ENCODE measurements at regions not wholly inside any gene's neighbourhood (a gene's known extent, or its start where the extent isn't known, plus 50 kb on each side); places are given as distances from the start of the nearest gene placed in this dataset.

DNA sequence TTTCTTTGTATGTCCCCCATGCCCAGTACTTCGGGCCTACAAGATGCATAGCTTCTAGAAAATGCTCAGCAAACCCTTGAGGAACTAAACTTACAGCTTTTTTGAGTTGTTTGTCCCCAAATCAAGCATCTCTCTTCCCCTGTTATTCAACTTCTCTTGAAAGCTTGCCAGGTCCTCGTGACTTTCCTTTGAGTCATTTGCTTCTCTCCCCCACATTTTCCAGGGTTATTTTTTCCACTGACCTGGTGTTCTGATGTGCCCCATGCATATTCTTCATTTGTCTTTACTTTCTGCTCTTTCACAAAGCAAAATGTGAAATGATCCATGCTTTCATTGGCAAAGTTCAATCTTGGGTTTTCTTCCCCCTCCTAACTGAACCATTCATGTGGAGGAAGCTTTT, 204.8 kb downstream of the TFAP2A start:
- no peak overlapping the region for H3K4me3 ChIP-seq (ENCODE audit: low read length in 2 of 2)
- Mint-ChIP-seq H3K4me1 (no peaks in the 10 kb centered on the region), H3K27ac (peak overlapping the region in 1 of 7 donors; percentile 19), H3K36me3 (no peaks in the 10 kb centered on the region), H3K27me3 (no peaks in the 10 kb centered on the region), H3K4me3 (no peak overlapping the region), H3K9me3 (peaks cover 0 to 11% (median 2%) of the 10 kb centered on the region in 8 donors)
- no peaks in the 10 kb centered on the region for H3K9me3 ChIP-seq (ENCODE audit: control insufficient read depth in 1 of 2, low read length in 2 of 2)
- H3K27ac ChIP-seq (ENCODE audit: low read depth, low read length) = no peak overlapping the region
- H3K27me3 ChIP-seq (ENCODE audit: insufficient read depth, low read length) = no peaks in the 10 kb centered on the region
- CTCF ChIA-PET (ENCODE audit: partially characterized antibody) = no interaction called here
- POLR2A ChIA-PET (ENCODE audit: partially characterized antibody) = no interaction called here
- H3K36me3 ChIP-seq (ENCODE audit: insufficient read depth, low read length) = no peaks in the 10 kb centered on the region
- no peak for DNase-seq
- intact Hi-C loops (cut with micrococcal nuclease) = no loop called here
- H3K4me1 ChIP-seq (ENCODE audit: insufficient read depth, low read length) = no peaks in the 10 kb centered on the region

DNA sequence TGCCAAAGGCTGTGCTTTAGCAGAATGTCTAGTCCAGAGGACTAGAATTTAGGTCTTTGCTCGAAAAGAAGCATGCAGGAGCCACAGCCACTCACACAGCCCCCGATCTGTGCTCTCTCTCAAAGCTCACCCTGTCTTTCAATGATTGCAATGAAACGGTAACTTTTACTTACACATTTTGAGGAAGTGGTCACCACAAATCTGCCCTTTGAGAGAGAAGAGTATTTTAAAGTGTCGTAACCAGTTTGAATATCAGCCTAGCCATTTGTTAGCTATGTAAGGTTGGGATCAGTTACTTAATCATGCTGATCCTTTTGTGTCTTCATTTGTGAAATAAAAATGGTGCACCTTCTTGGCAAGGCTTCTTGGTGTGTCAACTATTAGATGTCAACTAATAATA, 209.0 kb downstream of the TFAP2A start:
- Mint-ChIP-seq H3K36me3 (no peaks in the 10 kb centered on the region), H3K4me1 (no peaks in the 10 kb centered on the region), H3K27ac (no peak overlapping the region), H3K4me3 (no peak overlapping the region), H3K9me3 (peaks cover 0 to 6% (median 2%) of the 10 kb centered on the region in 8 donors), H3K27me3 (no peaks in the 10 kb centered on the region)
- Histone ChIP-seq H3K9me3 (ENCODE audit: control insufficient read depth in 1 of 2, low read length in 2 of 2) (no peaks in the 10 kb centered on the region), H3K36me3 (ENCODE audit: insufficient read depth, low read length) (no peaks in the 10 kb centered on the region), H3K27me3 (ENCODE audit: insufficient read depth, low read length) (no peaks in the 10 kb centered on the region), H3K4me3 (ENCODE audit: low read length in 2 of 2) (no peak overlapping the region), H3K4me1 (ENCODE audit: insufficient read depth, low read length) (no peaks in the 10 kb centered on the region), H3K27ac (ENCODE audit: low read depth, low read length) (no peak overlapping the region)
- intact Hi-C loops (cut with micrococcal nuclease) = no loop called here
- ChIA-PET POLR2A (ENCODE audit: partially characterized antibody) (no interaction called here), CTCF (ENCODE audit: partially characterized antibody) (no interaction called here)
- DNase-seq = no peak

DNA sequence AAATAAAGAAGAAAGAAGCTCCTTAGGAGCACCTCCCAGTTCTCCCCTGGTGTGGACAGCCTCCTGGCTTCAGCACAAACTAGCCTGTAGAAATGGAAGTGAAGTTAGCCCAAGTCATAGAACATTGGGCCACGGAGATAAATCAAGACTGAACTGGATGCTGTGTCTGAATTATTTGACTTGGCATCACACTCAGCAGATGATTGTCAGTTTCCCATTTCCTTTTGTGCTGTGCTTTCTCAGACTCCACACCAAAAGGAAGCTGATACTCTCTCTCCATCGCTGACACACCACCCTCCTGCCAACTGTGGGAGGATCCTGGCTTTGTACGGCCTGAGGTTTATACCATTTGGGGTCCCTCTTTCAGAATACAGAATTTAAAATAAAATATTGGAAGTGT, 209.8 kb downstream of the TFAP2A start:
- POLR2A ChIA-PET (ENCODE audit: partially characterized antibody) = no interaction called here
- Histone ChIP-seq H3K27me3 (ENCODE audit: insufficient read depth, low read length) (no peaks in the 10 kb centered on the region), H3K9me3 (ENCODE audit: control insufficient read depth in 1 of 2, low read length in 2 of 2) (no peaks in the 10 kb centered on the region), H3K27ac (ENCODE audit: low read depth, low read length) (no peak overlapping the region), H3K4me1 (ENCODE audit: insufficient read depth, low read length) (no peaks in the 10 kb centered on the region), H3K36me3 (ENCODE audit: insufficient read depth, low read length) (no peaks in the 10 kb centered on the region), H3K4me3 (ENCODE audit: low read length in 2 of 2) (no peak overlapping the region)
- H3K4me1 Mint-ChIP-seq = no peaks in the 10 kb centered on the region
- H3K36me3 Mint-ChIP-seq = no peaks in the 10 kb centered on the region
- intact Hi-C loops (cut with micrococcal nuclease) = no loop called here
- H3K27me3 Mint-ChIP-seq = no peaks in the 10 kb centered on the region
- CTCF ChIA-PET (ENCODE audit: partially characterized antibody) = no interaction called here
- H3K27ac Mint-ChIP-seq = no peak overlapping the region
- H3K9me3 Mint-ChIP-seq = peaks cover 0 to 11% (median 3%) of the 10 kb centered on the region in 8 donors
- no peak for DNase-seq
- H3K4me3 Mint-ChIP-seq = no peak overlapping the region

GRCh38 chr6:10203651-10204050, 211.2 kb downstream of the TFAP2A start:
- Histone ChIP-seq H3K4me3 (ENCODE audit: low read length in 2 of 2) (no peak overlapping the region), H3K27ac (ENCODE audit: low read depth, low read length) (no peak overlapping the region), H3K36me3 (ENCODE audit: insufficient read depth, low read length) (no peaks in the 10 kb centered on the region), H3K27me3 (ENCODE audit: insufficient read depth, low read length) (no peaks in the 10 kb centered on the region), H3K9me3 (ENCODE audit: control insufficient read depth in 1 of 2, low read length in 2 of 2) (no peaks in the 10 kb centered on the region), H3K4me1 (ENCODE audit: insufficient read depth, low read length) (no peaks in the 10 kb centered on the region)
- no peak overlapping the region for H3K27ac Mint-ChIP-seq
- no peaks in the 10 kb centered on the region for H3K36me3 Mint-ChIP-seq
- ChIA-PET CTCF (ENCODE audit: partially characterized antibody) (no interaction called here), POLR2A (ENCODE audit: partially characterized antibody) (no interaction called here)
- no peaks in the 10 kb centered on the region for H3K27me3 Mint-ChIP-seq
- DNase-seq = no peak
- peaks cover 0 to 7% (median 3%) of the 10 kb centered on the region in 8 donors for H3K9me3 Mint-ChIP-seq
- H3K4me3 Mint-ChIP-seq = no peak overlapping the region
- H3K4me1 Mint-ChIP-seq = no peaks in the 10 kb centered on the region
- intact Hi-C loops (cut with micrococcal nuclease) = no loop called here

DNA sequence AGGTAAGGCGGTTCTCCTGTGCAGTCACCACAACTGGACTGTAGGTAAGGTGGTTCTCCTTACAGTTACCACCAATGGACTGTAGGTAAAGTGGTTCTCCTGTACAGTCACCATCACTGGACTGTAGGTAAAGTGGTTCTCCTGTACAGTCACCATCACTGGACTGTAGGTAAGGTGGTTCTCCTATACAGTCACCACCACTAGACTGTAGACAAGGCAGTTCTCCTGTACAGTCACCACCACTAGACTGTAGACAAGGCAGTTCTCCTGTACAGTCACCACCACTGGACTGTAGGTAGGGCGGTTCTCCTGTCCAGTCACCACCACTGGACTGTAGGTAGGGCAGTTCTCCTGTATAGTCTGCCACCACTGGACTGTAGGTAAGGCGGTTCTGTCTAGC, 212.3 kb downstream of the TFAP2A start:
- H3K27ac ChIP-seq (ENCODE audit: low read depth, low read length) = no peak overlapping the region
- POLR2A ChIA-PET (ENCODE audit: partially characterized antibody) = no interaction called here

DNA sequence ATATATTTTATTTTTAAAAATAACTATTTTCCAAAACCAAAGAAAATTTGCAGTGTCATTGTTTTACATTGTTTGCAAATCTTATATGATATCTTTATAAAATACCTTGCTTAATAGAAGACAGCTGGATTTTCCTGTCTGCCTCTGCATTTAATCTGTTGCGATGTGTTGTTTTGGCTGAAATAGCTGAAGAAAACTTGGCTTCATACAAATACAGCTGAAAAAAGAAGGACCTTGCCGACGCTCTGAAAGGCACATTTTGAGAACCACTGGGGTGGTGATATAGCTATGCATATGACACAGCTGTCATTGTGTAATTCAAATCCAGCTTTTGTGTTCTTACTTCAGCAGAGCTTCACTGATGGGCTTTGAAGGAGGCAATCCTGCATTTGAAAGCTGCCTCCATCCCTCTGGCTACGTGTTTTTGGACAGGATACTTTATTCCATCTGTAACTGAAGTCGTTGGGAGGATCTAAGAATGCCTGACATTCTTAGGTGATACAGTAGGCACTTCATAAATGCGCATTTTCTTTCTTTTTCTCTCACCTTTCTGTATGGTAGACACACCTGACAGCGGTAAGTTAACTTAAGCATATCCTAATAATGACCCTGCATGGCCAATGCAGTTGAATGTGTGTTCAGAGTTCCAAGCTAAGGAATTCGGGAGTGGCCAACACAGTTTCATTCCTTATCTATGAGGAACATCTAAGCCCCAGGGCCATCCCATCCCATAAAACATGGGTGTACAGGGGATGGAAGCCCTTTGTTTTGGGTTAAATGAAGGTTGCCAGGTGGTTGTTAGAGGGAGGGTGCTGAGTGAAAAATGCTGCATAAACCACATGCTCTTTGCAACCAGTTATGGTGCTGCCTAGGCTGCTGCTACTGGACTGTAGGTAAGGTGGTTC, 213.0 kb downstream of the TFAP2A start:
- no peaks in the 10 kb centered on the region for H3K4me1 Mint-ChIP-seq
- H3K36me3 Mint-ChIP-seq = no peaks in the 10 kb centered on the region
- H3K4me3 Mint-ChIP-seq = no peak overlapping the region
- H3K4me3 ChIP-seq (ENCODE audit: low read length in 2 of 2) = no peak overlapping the region
- H3K27me3 ChIP-seq (ENCODE audit: insufficient read depth, low read length) = no peaks in the 10 kb centered on the region
- CTCF ChIA-PET (ENCODE audit: partially characterized antibody) = no interaction called here
- intact Hi-C loops (cut with micrococcal nuclease) = no loop called here
- H3K9me3 Mint-ChIP-seq = peaks cover 0 to 13% (median 5%) of the 10 kb centered on the region in 8 donors
- H3K9me3 ChIP-seq (ENCODE audit: control insufficient read depth in 1 of 2, low read length in 2 of 2) = no peaks in the 10 kb centered on the region
- POLR2A ChIA-PET (ENCODE audit: partially characterized antibody) = no interaction called here
- no peaks in the 10 kb centered on the region for H3K4me1 ChIP-seq (ENCODE audit: insufficient read depth, low read length)
- no peak overlapping the region for H3K27ac ChIP-seq (ENCODE audit: low read depth, low read length)
- H3K36me3 ChIP-seq (ENCODE audit: insufficient read depth, low read length) = no peaks in the 10 kb centered on the region
- no peak for DNase-seq
- H3K27ac Mint-ChIP-seq = no peak overlapping the region
- H3K27me3 Mint-ChIP-seq = no peaks in the 10 kb centered on the region

More for the DNA sequence above, 212.3 kb downstream of the TFAP2A start:
- Mint-ChIP-seq H3K27ac (no peak overlapping the region), H3K4me1 (no peaks in the 10 kb centered on the region), H3K36me3 (no peaks in the 10 kb centered on the region), H3K27me3 (no peaks in the 10 kb centered on the region), H3K4me3 (no peak overlapping the region), H3K9me3 (peaks cover 0 to 11% (median 4%) of the 10 kb centered on the region in 8 donors)
- no peaks in the 10 kb centered on the region for H3K36me3 ChIP-seq (ENCODE audit: insufficient read depth, low read length)
- CTCF ChIA-PET (ENCODE audit: partially characterized antibody) = no interaction called here
- no peak for DNase-seq
- no peak overlapping the region for H3K4me3 ChIP-seq (ENCODE audit: low read length in 2 of 2)
- intact Hi-C loops (cut with micrococcal nuclease) = no loop called here
- no peaks in the 10 kb centered on the region for H3K27me3 ChIP-seq (ENCODE audit: insufficient read depth, low read length)
- H3K4me1 ChIP-seq (ENCODE audit: insufficient read depth, low read length) = no peaks in the 10 kb centered on the region
- no peaks in the 10 kb centered on the region for H3K9me3 ChIP-seq (ENCODE audit: control insufficient read depth in 1 of 2, low read length in 2 of 2)

DNA sequence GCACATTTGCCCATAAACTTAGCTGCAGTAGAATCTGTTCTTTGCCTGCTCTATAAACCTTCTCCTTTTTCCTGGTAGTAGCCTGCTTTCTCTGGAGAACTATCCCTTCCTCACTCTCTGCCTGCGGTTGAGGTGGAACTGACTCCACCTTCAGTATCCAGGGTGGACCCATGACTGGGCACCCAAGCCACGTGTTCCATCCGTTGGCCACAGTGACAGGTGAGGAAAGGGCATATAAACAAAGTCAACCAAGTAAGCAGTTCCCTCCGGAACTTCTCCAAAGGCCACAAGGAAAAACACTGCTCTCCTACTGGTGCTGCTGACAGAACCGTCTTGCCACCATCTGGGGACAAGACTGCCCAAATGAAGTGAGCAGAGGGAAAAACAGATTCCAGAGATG, 218.8 kb downstream of the TFAP2A start:
- Mint-ChIP-seq H3K4me1 (no peaks in the 10 kb centered on the region), H3K27ac (no peak overlapping the region), H3K27me3 (peaks cover 0 to 3% of the 10 kb centered on the region in 2 donors), H3K4me3 (no peak overlapping the region), H3K9me3 (peaks cover 0 to 13% (median 6%) of the 10 kb centered on the region in 8 donors), H3K36me3 (no peaks in the 10 kb centered on the region)
- DNase-seq = no peak
- intact Hi-C loops (cut with micrococcal nuclease) = no loop called here
- CTCF ChIA-PET (ENCODE audit: partially characterized antibody) = no interaction called here
- Histone ChIP-seq H3K4me3 (ENCODE audit: low read length in 2 of 2) (no peak overlapping the region), H3K36me3 (ENCODE audit: insufficient read depth, low read length) (no peaks in the 10 kb centered on the region), H3K27me3 (ENCODE audit: insufficient read depth, low read length) (no peaks in the 10 kb centered on the region), H3K27ac (ENCODE audit: low read depth, low read length) (no peak overlapping the region), H3K9me3 (ENCODE audit: control insufficient read depth in 1 of 2, low read length in 2 of 2) (no peaks in the 10 kb centered on the region), H3K4me1 (ENCODE audit: insufficient read depth, low read length) (no peaks in the 10 kb centered on the region)
- POLR2A ChIA-PET (ENCODE audit: partially characterized antibody) = no interaction called here
